ENCODE measurements at regions not wholly inside any gene's neighbourhood (a gene's known extent, or its start where the extent isn't known, plus 50 kb on each side); places are given as distances from the start of the nearest gene placed in this dataset.
"Not testable (repeated sequence)": the region's sequence is repeated elsewhere in the genome, so short reads cannot be mapped to it uniquely, and the experiment has no call there.

DNA sequence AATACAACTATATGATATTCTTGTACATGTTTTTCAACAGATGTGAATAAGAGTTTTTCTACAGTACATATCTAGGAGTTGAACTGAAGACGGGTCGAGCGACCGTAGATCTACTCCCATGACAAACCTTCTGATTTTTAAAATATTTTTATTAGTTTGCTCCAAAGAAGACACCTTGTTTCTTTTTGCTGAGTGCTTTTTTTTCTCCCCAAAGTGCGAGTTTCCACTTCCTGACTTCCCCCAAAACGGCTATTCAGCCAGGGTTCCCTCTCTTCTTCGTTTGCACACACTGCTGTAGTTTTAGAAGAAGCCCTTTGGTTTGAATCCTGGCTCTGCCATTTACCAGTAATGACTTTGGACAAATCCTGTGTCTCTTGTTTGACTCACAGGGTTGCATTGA is 241.7 kb upstream of the MAF start:
- H3K4me3 ChIP-seq (replicated peaks; ENCODE audit: low read depth, low read length): no peak overlapping the region
- TF ChIP-seq, protein P1, sequence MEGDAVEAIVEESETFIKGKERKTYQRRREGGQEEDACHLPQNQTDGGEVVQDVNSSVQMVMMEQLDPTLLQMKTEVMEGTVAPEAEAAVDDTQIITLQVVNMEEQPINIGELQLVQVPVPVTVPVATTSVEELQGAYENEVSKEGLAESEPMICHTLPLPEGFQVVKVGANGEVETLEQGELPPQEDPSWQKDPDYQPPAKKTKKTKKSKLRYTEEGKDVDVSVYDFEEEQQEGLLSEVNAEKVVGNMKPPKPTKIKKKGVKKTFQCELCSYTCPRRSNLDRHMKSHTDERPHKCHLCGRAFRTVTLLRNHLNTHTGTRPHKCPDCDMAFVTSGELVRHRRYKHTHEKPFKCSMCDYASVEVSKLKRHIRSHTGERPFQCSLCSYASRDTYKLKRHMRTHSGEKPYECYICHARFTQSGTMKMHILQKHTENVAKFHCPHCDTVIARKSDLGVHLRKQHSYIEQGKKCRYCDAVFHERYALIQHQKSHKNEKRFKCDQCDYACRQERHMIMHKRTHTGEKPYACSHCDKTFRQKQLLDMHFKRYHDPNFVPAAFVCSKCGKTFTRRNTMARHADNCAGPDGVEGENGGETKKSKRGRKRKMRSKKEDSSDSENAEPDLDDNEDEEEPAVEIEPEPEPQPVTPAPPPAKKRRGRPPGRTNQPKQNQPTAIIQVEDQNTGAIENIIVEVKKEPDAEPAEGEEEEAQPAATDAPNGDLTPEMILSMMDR (IDR thresholded peaks at IDR 0.05; ENCODE audit: low read depth, low read length, missing control alignments): no peak
- DNase-seq (ENCODE audit: extremely low read depth, low read depth): no peak

DNA sequence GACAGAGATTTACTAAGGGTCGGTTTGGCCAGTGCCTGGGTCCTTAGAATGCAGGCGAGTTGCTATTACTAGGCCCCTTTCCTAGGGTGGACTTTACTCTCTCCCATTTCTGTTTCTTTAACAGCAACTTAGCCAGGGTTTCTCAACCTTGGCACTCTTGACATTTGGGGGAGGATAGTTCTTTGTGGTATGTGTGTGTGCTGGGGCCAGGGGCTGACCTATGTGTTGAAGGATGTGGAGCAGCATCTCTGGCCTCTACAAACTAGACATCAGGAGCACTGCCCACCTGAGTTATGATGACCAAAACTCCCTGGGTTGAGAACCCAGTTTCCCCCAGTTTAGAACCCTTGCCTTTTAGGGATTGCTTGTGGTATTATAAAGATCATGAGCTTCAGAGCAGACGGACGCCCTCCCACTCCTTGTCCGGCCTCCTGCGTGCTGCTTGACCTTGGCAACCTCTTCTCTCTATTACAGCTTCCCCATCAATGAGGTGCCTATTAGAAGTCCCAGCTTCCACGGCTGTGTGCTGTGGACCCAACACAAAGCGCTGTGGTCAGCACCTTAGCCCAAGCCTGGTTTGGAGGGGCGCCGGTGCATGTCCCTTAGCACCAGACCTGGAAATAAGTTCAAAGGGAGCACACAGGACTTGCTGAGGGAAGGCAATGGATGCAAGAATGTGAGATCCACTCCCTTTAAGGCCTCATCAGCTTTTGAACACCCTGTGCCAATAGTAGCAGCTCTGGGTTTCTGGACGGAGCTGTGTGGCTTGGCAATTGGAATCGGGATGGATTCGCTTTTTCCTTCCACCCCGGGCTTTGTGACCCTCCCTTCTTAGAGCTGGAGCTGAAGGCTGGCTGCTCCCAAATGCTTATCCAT is 239.2 kb upstream of the MAF start:
- no peak overlapping the region for H3K4me3 ChIP-seq (replicated peaks; ENCODE audit: low read depth, low read length)
- DNase-seq (ENCODE audit: extremely low read depth, low read depth): no peak
- TF ChIP-seq, protein P1 (IDR thresholded peaks at IDR 0.05; ENCODE audit: low read depth, low read length, missing control alignments): no peak

DNA sequence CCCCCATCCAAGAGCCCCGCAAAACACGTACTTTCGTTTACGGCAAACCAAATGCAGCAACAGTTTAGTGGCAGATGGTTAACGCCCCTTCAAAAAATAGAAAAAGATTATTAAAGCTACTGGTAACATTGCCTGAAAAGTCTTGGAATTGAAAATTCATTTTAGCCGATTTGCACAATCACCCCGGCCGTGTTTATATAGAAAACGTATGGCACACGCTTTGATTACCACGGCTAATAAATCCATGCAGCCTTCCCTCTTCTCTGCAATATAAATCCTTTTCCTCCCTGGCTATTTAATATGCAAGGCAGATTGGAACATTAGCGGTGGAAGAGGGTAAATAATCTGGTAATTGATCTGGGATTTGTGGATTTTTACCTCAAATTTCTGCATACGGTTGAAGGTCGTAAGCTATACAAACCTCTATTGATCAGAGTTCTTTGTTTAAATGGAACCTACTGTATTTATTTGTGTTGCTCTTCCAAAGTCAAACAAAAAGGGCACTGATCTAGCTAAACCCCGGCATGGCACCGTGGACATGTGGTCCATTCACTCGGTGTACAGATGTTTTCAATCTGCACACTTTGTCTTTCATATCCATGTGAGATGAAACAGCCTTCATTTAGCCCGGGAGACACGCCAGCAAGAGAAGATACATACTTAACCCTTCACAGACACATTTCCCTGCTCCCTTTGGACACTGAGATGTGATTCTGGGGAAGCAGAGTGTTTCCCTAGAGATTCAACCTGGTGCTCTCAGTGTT is 238.1 kb upstream of the MAF start:
- DNase-seq (ENCODE audit: extremely low read depth, low read depth): no peak
- TF ChIP-seq, protein P1 (IDR thresholded peaks at IDR 0.05; ENCODE audit: low read depth, low read length, missing control alignments): no peak
- no peak overlapping the region for H3K4me3 ChIP-seq (replicated peaks; ENCODE audit: low read depth, low read length)

DNA sequence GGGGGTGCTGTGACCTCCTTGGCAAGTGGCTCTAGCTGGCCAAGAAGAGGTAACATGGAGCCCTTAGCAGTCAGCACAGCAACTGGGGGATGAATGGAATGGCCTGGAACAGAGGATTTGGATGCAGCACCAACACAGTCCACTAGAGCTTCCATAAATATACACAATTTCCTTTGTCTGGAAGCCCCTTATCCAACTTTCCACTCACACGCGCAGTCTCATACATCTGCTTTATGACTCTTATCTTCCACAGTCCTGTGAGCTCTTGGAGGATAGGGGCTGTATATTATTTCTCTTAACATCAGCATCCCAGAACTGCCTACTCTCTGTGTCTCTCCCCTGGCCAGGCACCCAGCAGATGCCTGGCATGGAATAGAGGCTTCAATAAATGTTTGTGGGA is 235.6 kb upstream of the MAF start:
- no peak overlapping the region for H3K4me3 ChIP-seq (replicated peaks; ENCODE audit: low read depth, low read length)
- no peak for DNase-seq (ENCODE audit: extremely low read depth, low read depth)
- TF ChIP-seq, protein P1 (IDR thresholded peaks at IDR 0.05; ENCODE audit: low read depth, low read length, missing control alignments): no peak

DNA sequence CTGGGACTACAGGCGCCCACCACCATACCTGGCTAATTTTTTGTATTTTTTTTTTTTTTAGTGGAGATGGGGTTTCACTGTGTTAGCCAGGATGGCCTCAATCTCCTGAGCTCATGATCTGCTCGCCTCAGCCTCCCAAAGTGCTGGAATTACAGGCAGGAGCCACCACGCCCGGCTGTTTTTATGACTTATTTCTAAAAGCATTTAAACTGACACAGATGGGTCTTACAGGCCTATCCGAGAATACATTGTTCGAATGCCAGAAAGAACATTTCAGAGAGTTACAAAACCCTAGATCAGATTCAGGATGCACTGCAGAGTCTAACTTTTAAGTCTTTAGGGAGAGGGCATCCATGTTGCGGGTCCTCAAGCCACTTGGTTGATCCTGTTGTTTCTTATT is 234.7 kb upstream of the MAF start:
- TF ChIP-seq, protein P1 (IDR thresholded peaks at IDR 0.05; ENCODE audit: low read depth, low read length, missing control alignments): no peak
- DNase-seq (ENCODE audit: extremely low read depth, low read depth): no peak
- no peak overlapping the region for H3K4me3 ChIP-seq (replicated peaks; ENCODE audit: low read depth, low read length)

DNA sequence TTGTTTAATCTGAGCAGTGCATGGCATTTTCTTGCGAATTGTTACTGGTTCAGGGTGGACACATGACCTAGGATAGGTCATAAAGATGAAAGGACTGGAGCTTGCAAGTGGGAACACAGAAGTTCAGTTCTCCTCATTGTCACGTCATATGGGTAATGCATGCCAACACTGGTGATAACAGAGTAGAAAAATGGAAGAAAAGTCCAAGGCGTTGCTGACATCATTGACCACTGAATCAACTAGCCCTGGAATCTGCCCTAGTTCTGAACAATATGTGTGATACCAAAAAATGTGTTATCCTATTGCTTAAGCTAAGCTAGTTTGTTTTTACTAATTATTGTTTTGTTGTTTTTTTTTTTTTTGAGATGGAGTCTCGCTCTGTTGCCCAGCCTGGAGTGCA is 234.2 kb upstream of the MAF start:
- TF ChIP-seq, protein P1 (IDR thresholded peaks at IDR 0.05; ENCODE audit: low read depth, low read length, missing control alignments): no peak
- DNase-seq (ENCODE audit: extremely low read depth, low read depth): no peak
- no peak overlapping the region for H3K4me3 ChIP-seq (replicated peaks; ENCODE audit: low read depth, low read length)

DNA sequence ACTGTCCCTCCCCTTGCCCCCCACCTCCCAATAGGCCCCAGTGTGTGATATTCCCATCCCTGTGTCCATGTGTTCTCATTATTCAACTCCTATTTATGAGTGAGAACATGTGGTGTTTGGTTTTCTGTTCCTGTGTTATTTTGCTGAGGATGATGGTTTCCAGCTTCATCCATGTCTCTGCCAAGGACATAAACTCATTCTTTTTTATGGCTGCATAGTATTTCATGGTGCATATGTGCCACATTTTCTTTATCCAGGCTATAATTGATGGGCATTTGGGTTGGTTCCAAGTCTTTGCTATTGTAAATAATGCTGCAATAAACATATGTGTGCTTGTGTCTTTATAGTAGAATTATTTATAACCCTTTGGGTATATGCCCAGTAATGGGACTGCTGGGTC is 233.5 kb upstream of the MAF start:
- DNase-seq (ENCODE audit: extremely low read depth, low read depth); H3K4me3 ChIP-seq (replicated peaks; ENCODE audit: low read depth, low read length): not testable (repeated sequence)
